ENCODE measurements at regions not wholly inside any gene's neighbourhood (a gene's known extent, or its start where the extent isn't known, plus 50 kb on each side); places are given as distances from the start of the nearest gene placed in this dataset.

GRCh38 chr18:26697186-26697884 lies 149.0 kb upstream of the KCTD1 start:
- no peak for DNase-seq

- no peak for DNase-seq
Observed at GRCh38 chr18:26696786-26697185, 148.4 kb upstream of the KCTD1 start.

GRCh38 chr18:26696308-26696707 lies 148.0 kb upstream of the KCTD1 start:
- DNase-seq: no peak

DNA sequence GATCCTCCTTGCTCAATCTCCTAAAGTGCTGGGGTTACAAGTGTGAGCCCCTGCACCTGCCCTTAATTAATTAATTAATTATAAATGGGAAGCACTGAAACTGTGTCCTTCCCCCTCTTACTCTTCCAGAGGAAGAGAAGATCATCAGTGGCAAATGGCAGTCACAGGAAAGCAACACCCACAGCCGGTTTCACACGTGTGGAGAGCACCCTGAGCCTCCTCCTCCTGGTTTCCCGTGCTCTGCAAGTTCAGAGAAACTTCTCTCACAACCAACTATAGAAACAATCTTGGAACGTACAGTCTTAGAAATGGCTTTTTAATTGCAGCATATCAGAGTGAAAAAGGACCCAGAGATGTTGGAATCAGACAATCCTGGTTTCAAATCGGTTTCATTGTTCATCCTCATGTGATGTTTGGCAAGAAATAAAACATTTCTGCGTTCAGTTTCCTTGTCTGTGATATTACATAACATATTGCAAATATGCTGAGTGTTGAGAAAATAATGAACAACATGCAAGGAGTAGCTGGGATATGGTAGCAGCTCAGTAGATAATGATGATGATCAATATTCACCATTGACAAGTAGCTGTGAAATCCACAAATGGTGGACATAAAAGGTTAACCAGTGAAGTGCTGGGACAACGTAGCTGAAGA lies 141.0 kb upstream of the KCTD1 start:
- no peak for DNase-seq

- DNase-seq: no peak
Observed at GRCh38 chr18:26686532-26686931, 138.2 kb upstream of the KCTD1 start.

GRCh38 chr18:26685438-26686157 lies 137.2 kb upstream of the KCTD1 start:
- no peak for DNase-seq

DNA sequence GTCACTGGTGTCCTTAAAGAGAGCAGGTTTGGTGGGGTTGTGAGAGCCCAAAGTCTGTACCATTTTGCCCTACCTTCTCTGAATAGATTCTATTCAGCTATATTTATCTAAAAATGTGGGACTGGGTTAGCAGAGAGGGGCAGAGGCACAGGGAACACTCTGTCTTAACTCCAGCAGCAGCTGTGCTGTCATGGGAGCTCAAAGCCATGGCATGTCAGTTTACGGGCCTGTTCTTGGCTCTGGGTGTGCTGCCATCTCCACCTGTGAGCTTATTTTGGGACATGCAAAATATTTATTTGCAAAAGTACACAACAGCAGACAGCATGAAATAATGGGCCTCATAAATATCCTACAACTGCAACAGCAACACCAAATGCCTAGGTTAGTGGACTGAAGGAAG lies 129.6 kb upstream of the KCTD1 start:
- DNase-seq: no peak

- DNase-seq: no peak
Observed at GRCh38 chr18:26667046-26667445, 118.7 kb upstream of the KCTD1 start.

- DNase-seq: no peak
Observed at GRCh38 chr18:26662996-26663395, 114.6 kb upstream of the KCTD1 start.

DNA sequence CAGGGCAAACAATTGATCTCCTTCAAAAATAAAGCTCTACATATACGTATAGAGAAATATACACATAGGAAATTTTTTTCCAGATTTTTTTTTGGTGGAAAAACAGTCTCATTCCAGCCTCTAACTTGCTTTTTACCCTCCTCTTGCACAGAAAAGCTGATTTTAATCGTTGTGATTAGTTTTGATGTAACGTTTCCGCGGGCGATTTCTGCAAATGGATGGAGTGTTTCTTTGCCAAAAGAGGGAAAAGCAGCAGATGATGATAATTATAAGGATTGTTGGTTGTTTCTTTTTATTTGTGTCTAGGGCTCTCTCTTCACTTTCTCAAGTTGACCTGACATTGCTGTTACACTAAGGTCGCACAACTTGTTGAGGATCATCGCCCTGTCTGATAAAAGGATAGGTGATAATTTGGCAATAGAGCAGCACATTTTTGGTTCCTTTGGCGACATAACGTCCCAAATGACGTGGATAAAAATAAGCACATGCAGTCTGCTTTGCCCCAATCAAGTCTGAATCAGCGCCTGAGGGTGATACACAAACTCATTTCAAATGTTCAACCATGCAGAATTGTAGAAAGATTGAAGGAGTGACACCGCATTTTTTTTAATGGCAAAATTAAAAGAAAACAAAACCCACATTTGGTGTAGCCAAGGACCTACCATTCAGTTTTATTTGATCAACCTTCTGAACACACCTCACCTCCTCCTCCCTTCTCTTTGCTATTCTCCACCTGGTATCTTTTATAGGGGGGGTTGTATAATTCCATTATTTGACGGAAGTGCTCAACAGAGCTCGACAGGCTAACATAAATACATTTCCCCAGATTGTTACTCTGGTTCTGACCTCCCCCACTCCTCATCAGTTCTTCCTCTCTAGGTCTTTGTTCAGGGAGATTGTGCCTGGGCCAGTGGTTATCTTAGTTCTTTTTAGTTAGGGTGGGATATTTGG lies 109.6 kb upstream of the KCTD1 start:
- no peak for DNase-seq

- DNase-seq: peak in 1 of 2 donors; percentile 24
Observed at GRCh38 chr18:26656944-26657536, 108.7 kb upstream of the KCTD1 start.

GRCh38 chr18:26656431-26656943 lies 108.1 kb upstream of the KCTD1 start:
- DNase-seq: no peak

GRCh38 chr18:26655525-26656430 lies 107.4 kb upstream of the KCTD1 start:
- DNase-seq: no peak

DNA sequence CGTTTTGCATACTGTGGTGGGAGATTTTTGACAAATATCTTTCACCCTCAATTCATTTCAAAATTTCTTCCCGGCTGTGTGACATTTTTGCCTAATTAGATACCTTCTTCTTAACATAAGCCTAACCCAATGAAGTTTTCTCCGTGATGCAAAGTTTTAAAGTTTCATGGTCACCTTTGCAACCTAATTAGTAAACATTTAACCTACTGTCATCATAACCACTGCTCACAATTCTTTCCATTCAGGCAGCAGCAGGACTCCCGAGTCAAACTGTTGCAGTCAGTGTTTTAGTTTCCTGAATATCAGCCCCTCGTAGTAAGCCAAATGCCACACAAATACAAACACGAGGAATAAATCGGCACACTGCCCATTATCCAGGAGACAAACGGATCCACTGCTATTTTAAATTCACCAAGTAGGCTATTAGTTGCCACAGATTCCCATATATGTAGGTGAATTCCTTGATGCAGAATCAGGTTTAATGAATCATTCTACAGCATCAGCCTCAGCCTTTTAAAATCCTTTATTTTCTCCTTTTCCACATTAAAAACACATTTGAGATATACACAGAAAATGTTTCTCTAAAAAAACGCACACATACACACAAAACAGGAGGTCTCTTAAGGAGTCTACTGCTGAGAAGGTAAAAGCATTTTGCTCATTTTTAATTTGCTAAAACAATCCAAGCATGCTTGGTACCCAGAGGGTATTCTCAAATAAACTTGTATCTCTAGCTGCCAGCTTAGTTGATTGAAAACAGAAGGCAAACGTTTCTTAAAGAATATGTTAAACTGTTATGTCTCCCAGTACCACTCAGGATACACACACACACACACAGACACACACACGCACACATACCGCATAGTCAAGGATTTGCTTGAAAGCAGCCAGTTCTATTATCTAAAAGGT lies 106.5 kb upstream of the KCTD1 start:
- DNase-seq: no peak

GRCh38 chr18:26653943-26654615 lies 105.7 kb upstream of the KCTD1 start:
- no peak for DNase-seq

- DNase-seq: no peak
Observed at GRCh38 chr18:26652501-26652900, 104.1 kb upstream of the KCTD1 start.

GRCh38 chr18:26650310-26651268 lies 102.2 kb upstream of the KCTD1 start:
- no peak for DNase-seq

- DNase-seq: no peak
Observed at GRCh38 chr18:26649193-26649543, 100.8 kb upstream of the KCTD1 start.

All from CD4-positive, alpha-beta T cell treated with Interferon alpha-2 for 1 hour (primary cell).